ENCODE measurements at regions not wholly inside any gene's neighbourhood (a gene's known extent, or its start where the extent isn't known, plus 50 kb on each side); places are given as distances from the start of the nearest gene placed in this dataset.

GRCh38 chr5:126062398-126063221, 360.6 kb upstream of the GRAMD2B start:
- no peak for DNase-seq
- H3K36me3 ChIP-seq (replicated peaks in 1 of 2): no peaks in the 10 kb centered on the region
- intact Hi-C loops (cut with DNase I): no loop called here

GRCh38 chr5:126065061-126065460, 358.1 kb upstream of the GRAMD2B start:
- no peaks in the 10 kb centered on the region for H3K27me3 ChIP-seq
- no peaks in the 10 kb centered on the region for H3K36me3 ChIP-seq (replicated peaks in 1 of 2)
- no peak for TF ChIP-seq CTCF (IDR thresholded peaks at IDR 0.05)
- no peak for TF ChIP-seq POLR2A (IDR thresholded peaks at IDR 0.05)
- no peak overlapping the region for H3K4me3 ChIP-seq
- no peaks in the 10 kb centered on the region for H3K9me3 ChIP-seq (replicated peaks in 1 of 3)
- DNase-seq: no peak
- WGBS, 4 donors: 84 to 90% (median 85%) methylated on average over 3 of the region's 3 CpGs
- intact Hi-C loops (cut with DNase I): no loop called here
- H3K4me1 ChIP-seq (replicated peaks in 1 of 2): no peaks in the 10 kb centered on the region
- H3K27ac ChIP-seq: no peak overlapping the region

More at GRCh38 chr5:126062398-126063221, 360.6 kb upstream of the GRAMD2B start:
- Histone ChIP-seq H3K4me3 (no peak overlapping the region), H3K27me3 (no peaks in the 10 kb centered on the region), H3K4me1 (replicated peaks in 1 of 2) (no peaks in the 10 kb centered on the region), H3K27ac (no peak overlapping the region), H3K9me3 (replicated peaks in 1 of 3) (no peaks in the 10 kb centered on the region)
- TF ChIP-seq CTCF (IDR thresholded peaks at IDR 0.05) (no peak), POLR2A (IDR thresholded peaks at IDR 0.05) (no peak)
- WGBS, 4 donors: 0 to 29% (median 1%) methylated on average over 1 of the region's 1 CpG

- TF ChIP-seq POLR2A (IDR thresholded peaks at IDR 0.05) (no peak), CTCF (IDR thresholded peaks at IDR 0.05) (no peak)
- Histone ChIP-seq H3K4me1 (replicated peaks in 1 of 2) (no peaks in the 10 kb centered on the region), H3K4me3 (no peak overlapping the region), H3K9me3 (replicated peaks in 1 of 3) (no peaks in the 10 kb centered on the region), H3K36me3 (replicated peaks in 1 of 2) (no peaks in the 10 kb centered on the region), H3K27me3 (no peaks in the 10 kb centered on the region), H3K27ac (no peak overlapping the region)
- DNase-seq: no peak
- 71 to 88% (median 74%) methylated on average over 3 to 4 of the region's 4 CpGs for WGBS, 4 donors
- intact Hi-C loops (cut with DNase I): no loop called here
Measured at GRCh38 chr5:126066836-126067235, 356.4 kb upstream of the GRAMD2B start.

- no peaks in the 10 kb centered on the region for H3K36me3 ChIP-seq (replicated peaks in 1 of 2)
- no peak for DNase-seq
- TF ChIP-seq POLR2A (IDR thresholded peaks at IDR 0.05) (no peak), CTCF (IDR thresholded peaks at IDR 0.05) (no peak)
- H3K27ac ChIP-seq: no peak overlapping the region
- no peak overlapping the region for H3K4me3 ChIP-seq
- WGBS, 4 donors: 77 to 94% (median 86%) methylated on average over 2 of the region's 2 CpGs
- no peaks in the 10 kb centered on the region for H3K4me1 ChIP-seq (replicated peaks in 1 of 2)
- intact Hi-C loops (cut with DNase I): no loop called here
- no peaks in the 10 kb centered on the region for H3K27me3 ChIP-seq
- H3K9me3 ChIP-seq (replicated peaks in 1 of 3): no peaks in the 10 kb centered on the region
Measured at GRCh38 chr5:126067404-126067803, 355.8 kb upstream of the GRAMD2B start.
